ENCODE measurements at regions not wholly inside any gene's neighbourhood (a gene's known extent, or its start where the extent isn't known, plus 50 kb on each side); places are given as distances from the start of the nearest gene placed in this dataset.

DNA sequence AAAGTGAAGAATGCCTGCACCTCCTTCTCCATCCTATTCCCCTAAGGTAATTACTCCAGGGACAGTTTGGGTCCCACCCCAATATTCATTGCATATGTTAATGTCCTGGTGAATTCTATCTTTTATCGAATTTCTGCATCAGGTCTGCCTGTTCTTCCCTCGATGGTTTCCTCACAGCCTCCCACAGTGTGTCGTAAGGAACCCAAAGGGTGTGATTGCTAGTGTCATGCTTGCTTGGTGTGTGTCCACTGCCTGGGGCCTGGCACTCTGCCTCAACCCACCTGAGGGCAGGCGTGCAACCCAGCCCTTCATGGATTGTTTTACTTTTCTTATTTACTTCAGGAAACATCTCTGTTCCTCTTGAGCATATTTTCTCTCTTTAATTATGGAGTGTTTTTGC lies 60.2 kb upstream of the CYSLTR2 start:
- no peak overlapping the region for H2AFZ ChIP-seq (ENCODE audit: low read length)
- H3K4me3 ChIP-seq (ENCODE audit: insufficient read depth, low read length): no peak overlapping the region
- TF ChIP-seq CTCF (IDR thresholded peaks at IDR 0.05; ENCODE audit: extremely low read depth, low read depth, low read length): no peak
- no peaks in the 10 kb centered on the region for H3K9me3 ChIP-seq (ENCODE audit: low read depth, low read length)
- DNase-seq (ENCODE audit: insufficient read length, low spot score, missing footprints): no peak
- no peaks in the 10 kb centered on the region for H4K20me1 ChIP-seq (ENCODE audit: insufficient read depth, low read length)
- H3K36me3 ChIP-seq (ENCODE audit: insufficient read depth, low read length): no peaks in the 10 kb centered on the region
- no peak overlapping the region for H3K4me2 ChIP-seq (ENCODE audit: insufficient read depth, low read length)
- no peak overlapping the region for H3K27ac ChIP-seq (ENCODE audit: low read depth, low read length)
- H3K79me2 ChIP-seq (ENCODE audit: insufficient read depth, low read length): no peaks in the 10 kb centered on the region
- H3K27me3 ChIP-seq (ENCODE audit: insufficient read depth, low read length): no peaks in the 10 kb centered on the region
- H3K4me1 ChIP-seq (ENCODE audit: insufficient read depth, low read length): no peaks in the 10 kb centered on the region

- H4K20me1 ChIP-seq (ENCODE audit: insufficient read depth, low read length): no peaks in the 10 kb centered on the region
- no peaks in the 10 kb centered on the region for H3K4me1 ChIP-seq (ENCODE audit: insufficient read depth, low read length)
- no peak overlapping the region for H3K27ac ChIP-seq (ENCODE audit: low read depth, low read length)
- H3K79me2 ChIP-seq (ENCODE audit: insufficient read depth, low read length): no peaks in the 10 kb centered on the region
- no peak for TF ChIP-seq CTCF (IDR thresholded peaks at IDR 0.05; ENCODE audit: extremely low read depth, low read depth, low read length)
- no peaks in the 10 kb centered on the region for H3K36me3 ChIP-seq (ENCODE audit: insufficient read depth, low read length)
- H3K27me3 ChIP-seq (ENCODE audit: insufficient read depth, low read length): no peaks in the 10 kb centered on the region
- H3K9me3 ChIP-seq (ENCODE audit: low read depth, low read length): no peaks in the 10 kb centered on the region
- DNase-seq (ENCODE audit: insufficient read length, low spot score, missing footprints): no peak
- H3K4me3 ChIP-seq (ENCODE audit: insufficient read depth, low read length): no peak overlapping the region
- peak overlapping the region; percentile 24 for H2AFZ ChIP-seq (ENCODE audit: low read length)
- H3K4me2 ChIP-seq (ENCODE audit: insufficient read depth, low read length): no peak overlapping the region
Observed at GRCh38 chr13:48594096-48594815, 59.5 kb upstream of the CYSLTR2 start.

GRCh38 chr13:48595431-48596429 lies 58.0 kb upstream of the CYSLTR2 start:
- no peaks in the 10 kb centered on the region for H4K20me1 ChIP-seq (ENCODE audit: insufficient read depth, low read length)
- H3K36me3 ChIP-seq (ENCODE audit: insufficient read depth, low read length): no peaks in the 10 kb centered on the region
- H3K4me3 ChIP-seq (ENCODE audit: insufficient read depth, low read length): no peak overlapping the region
- H3K79me2 ChIP-seq (ENCODE audit: insufficient read depth, low read length): no peaks in the 10 kb centered on the region
- H3K27me3 ChIP-seq (ENCODE audit: insufficient read depth, low read length): no peaks in the 10 kb centered on the region
- no peak overlapping the region for H2AFZ ChIP-seq (ENCODE audit: low read length)
- H3K4me2 ChIP-seq (ENCODE audit: insufficient read depth, low read length): no peak overlapping the region
- H3K9me3 ChIP-seq (ENCODE audit: low read depth, low read length): no peaks in the 10 kb centered on the region
- H3K27ac ChIP-seq (ENCODE audit: low read depth, low read length): no peak overlapping the region
- peaks cover 4% of the 10 kb centered on the region for H3K4me1 ChIP-seq (ENCODE audit: insufficient read depth, low read length)
- peak; percentile 80 for TF ChIP-seq CTCF (IDR thresholded peaks at IDR 0.05; ENCODE audit: extremely low read depth, low read depth, low read length)
- DNase-seq (ENCODE audit: insufficient read length, low spot score, missing footprints): no peak
